ENCODE measurements at regions not wholly inside any gene's neighbourhood (a gene's known extent, or its start where the extent isn't known, plus 50 kb on each side); places are given as distances from the start of the nearest gene placed in this dataset.

DNA sequence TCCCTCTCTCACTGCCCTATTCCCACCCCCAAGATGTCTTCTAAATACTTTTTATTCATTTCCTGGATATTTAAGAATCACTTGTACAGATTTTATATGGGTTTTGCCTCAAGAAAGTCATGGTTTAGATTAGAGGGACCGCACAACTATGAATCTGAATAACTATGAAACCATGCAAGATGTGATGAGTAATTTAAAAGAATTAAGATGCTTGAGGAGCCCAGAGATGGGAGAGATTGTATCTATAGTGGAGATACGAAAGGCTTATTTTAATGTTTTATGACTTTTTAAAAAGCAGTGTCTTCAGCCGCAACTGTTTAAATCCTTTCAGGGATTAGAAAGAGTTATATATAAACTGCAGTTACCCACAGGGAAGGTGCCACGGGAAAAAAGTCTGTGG lies 324.1 kb downstream of the LPIN1 start:
- Histone ChIP-seq H2AFZ (ENCODE audit: low read depth, low read length) (no peak overlapping the region), H3K27me3 (ENCODE audit: insufficient read depth, low read length) (no peaks in the 10 kb centered on the region), H3K4me3 (ENCODE audit: low read length) (no peak overlapping the region), H3K9me3 (ENCODE audit: low read length) (no peaks in the 10 kb centered on the region), H3K36me3 (ENCODE audit: insufficient read depth, low read length) (no peaks in the 10 kb centered on the region), H3K4me1 (ENCODE audit: insufficient read depth, low read length) (peaks cover 24% of the 10 kb centered on the region)

DNA sequence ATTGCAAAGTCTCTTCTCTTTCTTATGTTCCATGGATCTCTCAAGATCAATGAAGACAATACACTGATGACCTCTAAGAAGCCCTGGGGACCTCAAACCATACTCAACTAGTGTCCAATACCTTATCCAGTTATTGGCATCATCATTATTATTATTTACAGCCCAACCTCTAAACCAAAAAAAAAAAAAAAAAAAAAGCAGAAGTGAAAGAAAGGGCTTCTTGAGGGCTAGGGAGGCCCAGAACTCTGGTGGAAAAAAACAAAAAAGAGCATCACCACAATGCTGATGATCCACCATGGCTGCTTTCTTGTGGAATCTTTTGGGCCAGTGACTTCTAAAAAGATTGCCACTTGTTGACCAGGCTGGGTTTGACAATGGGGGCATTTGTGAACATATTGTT lies 324.9 kb downstream of the LPIN1 start:
- Histone ChIP-seq H3K9me3 (ENCODE audit: low read length) (no peaks in the 10 kb centered on the region), H2AFZ (ENCODE audit: low read depth, low read length) (no peak overlapping the region), H3K36me3 (ENCODE audit: insufficient read depth, low read length) (no peaks in the 10 kb centered on the region), H3K4me3 (ENCODE audit: low read length) (no peak overlapping the region), H3K4me1 (ENCODE audit: insufficient read depth, low read length) (peaks cover 24% of the 10 kb centered on the region), H3K27me3 (ENCODE audit: insufficient read depth, low read length) (no peaks in the 10 kb centered on the region)

DNA sequence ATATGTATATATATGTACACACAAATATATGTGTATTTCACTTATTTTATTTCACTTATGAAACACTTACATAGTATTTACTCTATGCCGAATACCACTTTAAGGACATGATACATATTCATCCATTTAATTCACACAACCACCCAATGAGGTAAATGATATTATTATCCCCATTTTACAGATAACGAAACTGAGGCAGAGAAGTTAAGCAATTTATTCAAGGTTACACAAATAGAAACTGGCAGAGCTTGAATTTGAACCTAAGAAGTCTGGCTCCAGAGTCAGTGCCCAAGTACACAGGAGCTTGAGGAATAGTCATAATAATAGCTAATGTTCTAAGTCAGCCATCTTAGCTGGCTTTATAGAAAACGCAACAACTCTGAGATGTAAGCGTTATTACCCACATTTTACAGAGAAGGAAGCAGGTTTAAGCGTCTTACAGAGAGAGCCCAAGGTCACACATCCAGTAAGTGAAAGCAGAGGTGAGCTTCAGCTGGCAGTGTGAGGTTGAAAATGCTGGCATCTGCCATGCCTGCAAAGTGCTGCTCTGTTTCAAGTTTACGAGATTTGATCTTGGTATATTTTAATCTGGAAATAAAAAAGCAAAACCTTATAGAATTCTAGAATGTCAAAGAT lies 326.9 kb downstream of the LPIN1 start:
- Histone ChIP-seq H3K4me3 (ENCODE audit: low read length) (no peak overlapping the region), H3K36me3 (ENCODE audit: insufficient read depth, low read length) (no peaks in the 10 kb centered on the region), H3K4me1 (ENCODE audit: insufficient read depth, low read length) (peaks cover 24% of the 10 kb centered on the region), H3K27me3 (ENCODE audit: insufficient read depth, low read length) (no peaks in the 10 kb centered on the region), H3K9me3 (ENCODE audit: low read length) (no peaks in the 10 kb centered on the region), H2AFZ (ENCODE audit: low read depth, low read length) (no peak overlapping the region)

DNA sequence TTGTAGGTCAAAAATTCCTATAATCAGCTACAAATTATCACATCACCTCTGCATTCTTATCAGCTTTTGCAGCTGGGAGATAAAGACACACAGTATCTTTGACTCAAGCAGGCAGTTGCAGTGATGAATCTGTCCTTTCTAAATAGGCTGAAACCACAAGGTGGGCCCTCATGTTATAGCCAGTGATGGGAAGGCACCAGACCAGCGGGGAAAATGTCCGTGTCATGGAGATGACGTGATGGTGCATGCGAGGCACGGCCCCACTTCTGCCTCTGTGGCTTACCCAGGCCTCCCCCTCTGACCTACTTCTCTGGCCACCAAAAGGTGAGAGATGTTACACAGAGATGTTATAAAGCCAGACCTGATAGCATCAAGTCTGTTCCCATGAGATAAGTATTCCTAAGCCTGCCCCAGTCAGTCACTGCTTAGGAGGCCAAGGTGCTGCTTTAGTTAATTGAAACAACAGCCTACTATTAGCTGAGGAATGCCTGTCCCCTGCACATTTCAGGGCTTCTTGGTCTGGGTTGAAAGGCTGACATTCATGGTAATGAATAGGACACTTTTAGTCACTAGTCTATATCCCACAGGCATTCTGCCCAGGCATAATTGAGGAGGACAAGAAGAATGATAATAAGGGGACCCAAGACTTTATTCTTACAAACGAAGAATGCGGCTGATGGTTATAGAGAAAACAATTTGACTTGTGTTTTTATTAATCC lies 327.9 kb downstream of the LPIN1 start:
- Histone ChIP-seq H2AFZ (ENCODE audit: low read depth, low read length) (no peak overlapping the region), H3K4me3 (ENCODE audit: low read length) (no peak overlapping the region), H3K36me3 (ENCODE audit: insufficient read depth, low read length) (no peaks in the 10 kb centered on the region), H3K4me1 (ENCODE audit: insufficient read depth, low read length) (peaks cover 16% of the 10 kb centered on the region), H3K9me3 (ENCODE audit: low read length) (no peaks in the 10 kb centered on the region), H3K27me3 (ENCODE audit: insufficient read depth, low read length) (no peaks in the 10 kb centered on the region)

DNA sequence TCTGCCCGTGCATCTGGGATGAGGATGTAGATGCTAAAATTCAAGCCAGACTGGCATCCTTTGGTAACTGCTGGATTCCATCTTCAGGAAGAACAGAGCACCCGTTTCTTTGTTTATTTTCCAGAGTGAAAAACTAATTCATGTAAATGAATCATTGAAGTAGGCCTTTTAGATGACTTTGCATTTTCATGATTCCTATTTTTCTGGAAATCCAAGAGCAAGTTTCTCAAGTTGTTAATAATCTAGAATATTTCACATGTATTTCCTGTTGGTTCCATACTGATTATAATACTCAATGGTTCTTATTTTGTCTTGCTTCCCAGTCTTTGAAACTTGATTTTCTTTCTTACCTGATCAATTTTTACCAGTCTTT lies 328.4 kb downstream of the LPIN1 start:
- H3K27me3 ChIP-seq (ENCODE audit: insufficient read depth, low read length), result no peaks in the 10 kb centered on the region
- no peaks in the 10 kb centered on the region for H3K9me3 ChIP-seq (ENCODE audit: low read length)
- H2AFZ ChIP-seq (ENCODE audit: low read depth, low read length), result no peak overlapping the region
- no peaks in the 10 kb centered on the region for H3K36me3 ChIP-seq (ENCODE audit: insufficient read depth, low read length)
- H3K4me1 ChIP-seq (ENCODE audit: insufficient read depth, low read length), result peaks cover 11% of the 10 kb centered on the region
- no peak overlapping the region for H3K4me3 ChIP-seq (ENCODE audit: low read length)

DNA sequence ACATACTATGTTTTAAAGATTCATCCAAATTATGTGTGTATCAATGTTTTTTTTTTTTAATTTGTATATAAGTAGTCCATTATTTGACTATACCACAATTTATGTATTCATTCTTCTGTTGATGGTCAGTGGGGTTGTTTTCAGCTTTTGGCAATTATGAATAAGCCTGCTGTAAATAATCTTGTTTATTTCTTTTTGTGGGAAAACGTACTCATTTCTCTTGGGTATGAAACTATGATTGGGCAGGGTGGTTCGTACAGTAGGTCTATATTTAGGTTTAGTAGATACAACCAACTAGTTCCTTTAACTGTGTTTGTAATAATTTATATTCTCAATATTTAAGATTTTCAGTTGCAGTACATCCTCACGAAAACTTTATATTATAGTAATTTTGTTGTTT lies 329.2 kb downstream of the LPIN1 start:
- no peaks in the 10 kb centered on the region for H3K27me3 ChIP-seq (ENCODE audit: insufficient read depth, low read length)
- H3K9me3 ChIP-seq (ENCODE audit: low read length), result no peaks in the 10 kb centered on the region
- H3K4me1 ChIP-seq (ENCODE audit: insufficient read depth, low read length), result peaks cover 11% of the 10 kb centered on the region
- H3K4me3 ChIP-seq (ENCODE audit: low read length), result no peak overlapping the region
- no peaks in the 10 kb centered on the region for H3K36me3 ChIP-seq (ENCODE audit: insufficient read depth, low read length)
- no peak overlapping the region for H2AFZ ChIP-seq (ENCODE audit: low read depth, low read length)

DNA sequence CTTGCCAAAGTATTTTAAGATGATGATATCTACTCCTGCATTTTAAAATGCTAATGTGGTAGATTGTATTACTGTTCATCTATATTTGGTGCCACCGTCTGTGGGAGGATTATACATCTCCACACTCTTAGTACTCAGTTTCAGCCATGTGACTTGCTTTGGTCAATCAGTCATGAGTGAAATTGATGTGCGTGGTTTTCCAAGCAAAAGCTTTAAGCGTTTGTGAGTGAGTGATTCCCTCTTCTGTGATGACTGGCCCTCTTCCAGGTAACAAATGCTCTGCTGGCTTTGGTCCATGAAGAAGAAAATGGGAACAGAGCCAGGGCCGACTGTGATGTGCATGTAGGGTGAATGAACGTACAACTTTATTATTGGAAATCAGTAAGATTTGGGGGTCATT lies 330.4 kb downstream of the LPIN1 start:
- Histone ChIP-seq H3K4me1 (ENCODE audit: insufficient read depth, low read length) (peaks cover 11% of the 10 kb centered on the region), H3K9me3 (ENCODE audit: low read length) (no peaks in the 10 kb centered on the region), H3K27me3 (ENCODE audit: insufficient read depth, low read length) (no peaks in the 10 kb centered on the region), H3K4me3 (ENCODE audit: low read length) (no peak overlapping the region), H3K36me3 (ENCODE audit: insufficient read depth, low read length) (no peaks in the 10 kb centered on the region), H2AFZ (ENCODE audit: low read depth, low read length) (no peak overlapping the region)

DNA sequence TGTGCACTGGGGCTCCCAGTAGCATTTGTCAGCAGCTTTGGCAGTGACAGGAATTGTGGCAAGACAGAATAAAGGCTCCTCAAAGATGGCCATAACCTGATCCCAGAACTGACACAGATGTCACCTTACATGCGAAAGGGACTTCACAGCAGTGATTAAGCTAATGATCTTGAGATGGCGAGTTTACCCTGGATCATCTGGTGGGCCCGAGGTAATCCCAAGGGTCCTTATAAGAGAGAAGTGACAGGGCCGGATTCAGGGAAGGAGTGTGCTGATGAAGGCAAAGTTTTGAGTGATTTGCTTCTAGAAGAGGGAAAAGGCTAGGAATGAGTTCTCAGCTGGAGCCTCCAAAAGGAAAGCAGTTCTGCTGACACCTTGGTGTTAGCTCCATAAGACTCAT lies 333.9 kb downstream of the LPIN1 start:
- Histone ChIP-seq H3K27me3 (ENCODE audit: insufficient read depth, low read length) (no peaks in the 10 kb centered on the region), H3K4me1 (ENCODE audit: insufficient read depth, low read length) (peaks cover 20% of the 10 kb centered on the region), H3K4me3 (ENCODE audit: low read length) (no peak overlapping the region), H3K9me3 (ENCODE audit: low read length) (no peaks in the 10 kb centered on the region), H2AFZ (ENCODE audit: low read depth, low read length) (no peak overlapping the region), H3K36me3 (ENCODE audit: insufficient read depth, low read length) (no peaks in the 10 kb centered on the region)

DNA sequence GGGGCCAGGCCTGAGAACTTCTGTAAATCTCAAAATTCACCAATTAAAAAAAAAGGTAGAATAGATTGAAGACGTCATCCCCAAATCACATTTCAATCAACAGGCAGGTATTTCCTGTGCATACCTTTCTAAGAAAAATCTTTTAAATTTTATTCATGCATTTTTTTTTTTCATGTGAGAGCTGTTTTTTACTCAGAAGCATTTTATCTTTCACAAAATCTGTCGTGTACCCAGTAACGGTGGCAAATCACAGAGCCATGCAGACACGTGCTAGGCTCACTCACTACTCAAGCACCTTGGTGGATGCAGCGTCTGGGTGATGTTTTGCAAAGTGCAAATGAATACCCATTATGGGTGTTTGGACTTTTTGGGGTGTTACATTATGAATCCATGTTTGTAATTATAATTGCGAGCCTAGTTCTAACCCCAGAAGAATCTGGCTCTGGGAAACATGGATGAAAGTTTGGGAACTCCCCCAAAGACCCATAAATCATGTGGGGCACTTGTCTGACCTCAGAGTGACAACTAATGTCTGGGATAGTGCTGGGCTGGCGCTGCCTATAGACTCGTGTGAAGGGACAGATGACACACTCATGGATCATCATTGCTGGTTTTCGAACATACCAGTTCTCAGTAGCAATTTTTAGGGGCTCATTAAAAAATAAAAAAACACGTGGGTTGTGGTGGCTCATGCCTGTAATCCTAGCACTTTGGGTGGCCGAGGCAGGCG lies 335.2 kb downstream of the LPIN1 start:
- Histone ChIP-seq H3K4me1 (ENCODE audit: insufficient read depth, low read length) (peaks cover 20% of the 10 kb centered on the region), H3K27me3 (ENCODE audit: insufficient read depth, low read length) (no peaks in the 10 kb centered on the region), H3K4me3 (ENCODE audit: low read length) (no peak overlapping the region), H3K9me3 (ENCODE audit: low read length) (no peaks in the 10 kb centered on the region), H3K36me3 (ENCODE audit: insufficient read depth, low read length) (no peaks in the 10 kb centered on the region), H2AFZ (ENCODE audit: low read depth, low read length) (no peak overlapping the region)

DNA sequence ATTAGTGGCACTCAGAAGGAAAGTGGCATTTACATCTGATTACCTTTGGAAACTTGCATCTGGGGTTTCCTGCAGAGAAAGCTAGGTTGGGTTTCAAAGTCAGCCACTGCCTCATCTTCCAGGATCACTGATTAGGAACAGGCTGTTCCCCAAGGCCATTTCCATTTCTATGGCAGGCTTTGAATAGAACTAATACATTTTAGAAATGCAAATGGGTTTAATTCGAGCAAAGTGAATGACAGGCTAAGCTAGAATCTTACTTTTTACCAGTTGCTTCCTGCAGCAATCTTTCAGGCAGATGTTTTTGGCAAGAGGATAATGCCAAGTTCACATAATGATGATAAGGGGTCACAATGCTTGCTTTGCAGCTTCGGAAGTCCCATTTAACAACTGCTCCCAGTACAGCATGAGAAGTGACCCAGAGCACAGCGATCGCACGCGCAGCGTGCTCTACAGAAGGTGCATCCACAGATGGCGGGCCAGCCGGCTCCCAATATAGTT lies 336.7 kb downstream of the LPIN1 start:
- H3K36me3 ChIP-seq (ENCODE audit: insufficient read depth, low read length), result no peaks in the 10 kb centered on the region
- no peaks in the 10 kb centered on the region for H3K27me3 ChIP-seq (ENCODE audit: insufficient read depth, low read length)
- H3K4me1 ChIP-seq (ENCODE audit: insufficient read depth, low read length), result peaks cover 20% of the 10 kb centered on the region
- peak overlapping the region; percentile 27 for H3K4me3 ChIP-seq (ENCODE audit: low read length)
- H2AFZ ChIP-seq (ENCODE audit: low read depth, low read length), result no peak overlapping the region
- no peaks in the 10 kb centered on the region for H3K9me3 ChIP-seq (ENCODE audit: low read length)

DNA sequence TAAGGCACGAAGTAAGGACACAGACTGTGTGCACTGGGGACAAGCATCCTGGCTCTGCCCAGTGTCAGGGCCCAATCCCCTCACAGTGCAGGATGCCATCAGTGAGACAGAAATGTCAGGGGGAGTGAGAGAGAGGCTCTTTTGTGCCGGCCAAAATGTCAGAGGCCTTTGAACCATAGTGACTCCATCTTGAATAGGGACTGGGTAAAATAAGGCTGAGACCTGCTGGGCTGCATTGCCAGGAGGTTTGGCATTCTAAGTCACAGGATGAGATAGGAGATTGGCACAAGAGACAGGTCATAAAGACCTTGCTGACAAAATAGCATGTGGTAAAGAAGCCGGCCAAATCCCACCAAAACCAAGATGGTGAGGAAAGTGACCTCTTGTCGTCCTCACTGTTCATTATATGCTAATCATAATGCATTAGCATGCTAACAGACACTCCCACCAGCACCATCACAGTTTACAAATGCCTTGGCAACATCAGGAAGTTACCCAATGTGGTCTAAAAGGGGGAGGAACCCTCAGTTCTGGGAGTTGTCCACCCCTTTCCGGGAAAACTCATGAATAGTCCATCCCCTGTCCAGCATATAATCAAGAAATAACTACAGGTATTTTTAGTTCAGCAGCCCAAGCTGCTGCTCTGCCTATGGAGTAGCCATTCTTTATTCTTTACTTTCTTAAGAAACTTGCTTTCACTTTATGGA lies 337.4 kb downstream of the LPIN1 start:
- peaks cover 20% of the 10 kb centered on the region for H3K4me1 ChIP-seq (ENCODE audit: insufficient read depth, low read length)
- no peaks in the 10 kb centered on the region for H3K27me3 ChIP-seq (ENCODE audit: insufficient read depth, low read length)
- no peaks in the 10 kb centered on the region for H3K9me3 ChIP-seq (ENCODE audit: low read length)
- no peaks in the 10 kb centered on the region for H3K36me3 ChIP-seq (ENCODE audit: insufficient read depth, low read length)
- peak overlapping the region; percentile 27 for H3K4me3 ChIP-seq (ENCODE audit: low read length)
- no peak overlapping the region for H2AFZ ChIP-seq (ENCODE audit: low read depth, low read length)

DNA sequence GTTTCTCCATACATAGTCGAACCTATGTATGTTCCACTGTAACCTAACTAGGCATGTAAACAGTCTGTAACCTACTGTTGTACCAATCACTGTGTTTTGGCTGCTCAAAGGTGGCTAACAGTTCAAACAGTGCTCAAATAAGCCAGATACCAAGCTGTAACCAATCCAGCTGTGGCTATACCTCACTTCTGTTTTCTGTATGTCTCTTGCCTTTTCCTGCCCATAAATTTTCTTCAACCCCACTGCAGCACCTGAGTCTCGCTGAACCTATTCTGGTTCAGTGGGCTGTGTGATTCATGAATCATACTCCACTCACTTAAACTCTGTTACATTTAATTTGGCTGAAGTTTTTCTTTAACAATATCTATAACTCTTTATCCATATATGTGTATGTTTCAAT lies 340.7 kb downstream of the LPIN1 start:
- Histone ChIP-seq H3K9me3 (ENCODE audit: low read length) (no peaks in the 10 kb centered on the region), H3K4me3 (ENCODE audit: low read length) (no peak overlapping the region)

More for the DNA sequence above, 340.7 kb downstream of the LPIN1 start:
- no peak overlapping the region for H2AFZ ChIP-seq (ENCODE audit: low read depth, low read length)
- no peaks in the 10 kb centered on the region for H3K36me3 ChIP-seq (ENCODE audit: insufficient read depth, low read length)
- H3K27me3 ChIP-seq (ENCODE audit: insufficient read depth, low read length), result no peaks in the 10 kb centered on the region
- peaks cover 20% of the 10 kb centered on the region for H3K4me1 ChIP-seq (ENCODE audit: insufficient read depth, low read length)
